ENCODE measurements at regions not wholly inside any gene's neighbourhood (a gene's known extent, or its start where the extent isn't known, plus 50 kb on each side); places are given as distances from the start of the nearest gene placed in this dataset.
A peak's percentile ranks its signal among the peaks of the same experiment; 100 is the strongest.

GRCh38 chr10:124221356-124222317, 128.2 kb upstream of the CHST15 start:
- Histone ChIP-seq H3K27ac (ENCODE audit: low read depth in 2 of 2, low read length in 2 of 2) (peak overlapping the region in 1 of 2 donors; percentile 24), H3K4me3 (ENCODE audit: low read length in 3 of 3) (no peak overlapping the region), H3K27me3 (ENCODE audit: control insufficient read depth, insufficient read depth, low read length) (no peaks in the 10 kb centered on the region), H3K9ac (ENCODE audit: low read length in 3 of 3) (no peak overlapping the region), H3K36me3 (ENCODE audit: control insufficient read depth in 2 of 3, insufficient read depth in 3 of 3, low read length in 3 of 3) (no peaks in the 10 kb centered on the region), H3K9me3 (ENCODE audit: control insufficient read depth in 2 of 3, insufficient read depth in 1 of 3, low read length in 3 of 3) (peaks cover 0 to 5% (median 0%) of the 10 kb centered on the region in 3 donors), H3K4me1 (ENCODE audit: control insufficient read depth in 2 of 3, insufficient read depth in 2 of 3, low read depth in 1 of 3, low read length in 3 of 3) (peaks cover 0 to 12% (median 0%) of the 10 kb centered on the region in 3 donors)
- FAIRE-seq (no peak), DNase-seq (peak; percentile 18 to 85 (median 72))
- intact Hi-C loops (cut with DNase I), result no loop called here
- no peak for TF ChIP-seq CTCF (IDR thresholded peaks at IDR 0.05; ENCODE audit: borderline replicate concordance, extremely low read depth, insufficient read depth)

GRCh38 chr10:124220971-124221355, 127.6 kb upstream of the CHST15 start:
- no peak for TF ChIP-seq CTCF (IDR thresholded peaks at IDR 0.05; ENCODE audit: borderline replicate concordance, extremely low read depth, insufficient read depth)
- H3K36me3 ChIP-seq (ENCODE audit: control insufficient read depth in 2 of 3, insufficient read depth in 3 of 3, low read length in 3 of 3), result no peaks in the 10 kb centered on the region
- intact Hi-C loops (cut with DNase I), result no loop called here
- no peaks in the 10 kb centered on the region for H3K27me3 ChIP-seq (ENCODE audit: control insufficient read depth, insufficient read depth, low read length)
- DNase-seq (peak in 1 of 5 donors; percentile 76), FAIRE-seq (no peak)
- H3K9ac ChIP-seq (ENCODE audit: low read length in 3 of 3), result no peak overlapping the region
- peaks cover 0 to 12% (median 0%) of the 10 kb centered on the region in 3 donors for H3K4me1 ChIP-seq (ENCODE audit: control insufficient read depth in 2 of 3, insufficient read depth in 2 of 3, low read depth in 1 of 3, low read length in 3 of 3)
- peak overlapping the region in 1 of 3 donors; percentile 32 for H3K4me3 ChIP-seq (ENCODE audit: low read length in 3 of 3)
- H3K9me3 ChIP-seq (ENCODE audit: control insufficient read depth in 2 of 3, insufficient read depth in 1 of 3, low read length in 3 of 3), result peaks cover 0 to under 1% (median 0%) of the 10 kb centered on the region in 3 donors
- H3K27ac ChIP-seq (ENCODE audit: low read depth in 2 of 2, low read length in 2 of 2), result peak overlapping the region in 1 of 2 donors; percentile 48

GRCh38 chr10:124220547-124220946, 127.1 kb upstream of the CHST15 start:
- Histone ChIP-seq H3K27me3 (ENCODE audit: control insufficient read depth, insufficient read depth, low read length) (no peaks in the 10 kb centered on the region), H3K9ac (ENCODE audit: low read length in 3 of 3) (no peak overlapping the region), H3K27ac (ENCODE audit: low read depth in 2 of 2, low read length in 2 of 2) (peak overlapping the region in 1 of 2 donors; percentile 48), H3K4me1 (ENCODE audit: control insufficient read depth in 2 of 3, insufficient read depth in 2 of 3, low read depth in 1 of 3, low read length in 3 of 3) (peaks cover 0 to 12% (median 0%) of the 10 kb centered on the region in 3 donors), H3K36me3 (ENCODE audit: control insufficient read depth in 2 of 3, insufficient read depth in 3 of 3, low read length in 3 of 3) (no peaks in the 10 kb centered on the region), H3K9me3 (ENCODE audit: control insufficient read depth in 2 of 3, insufficient read depth in 1 of 3, low read length in 3 of 3) (no peaks in the 10 kb centered on the region), H3K4me3 (ENCODE audit: low read length in 3 of 3) (peak overlapping the region in 2 of 3 donors; percentile 22 to 32)
- no peak for FAIRE-seq
- intact Hi-C loops (cut with DNase I), result no loop called here
- DNase-seq, result peak in 1 of 5 donors; percentile 46
- TF ChIP-seq CTCF (IDR thresholded peaks at IDR 0.05; ENCODE audit: borderline replicate concordance, extremely low read depth, insufficient read depth), result no peak

Data from kidney (tissue), 13 donors.